H1 (cell line): ENCODE measurements at regions not wholly inside any gene's neighbourhood (a gene's known extent, or its start where the extent isn't known, plus 50 kb on each side); places are given as distances from the start of the nearest gene placed in this dataset.

Experiments used
- BRCA1 ChIP-seq: IDR thresholded peaks from 2 replicates; pipeline ENCODE4 v1.6.1; 2012; ENCODE audit warnings: low read depth, low read length, improper control_type of control experiment
- CBX5 ChIP-seq: fragments of 300-800, 300-1000 bp; sonication (generic); IDR thresholded peaks from 2 replicates; pipeline ENCODE4 v1.7.1; 2016; ENCODE audit warnings: antibody characterized with exemption, low read length, low read depth
- CHD1 ChIP-seq: IDR thresholded peaks from 2 replicates; pipeline ENCODE4 v1.6.1; 2012; ENCODE audit warnings: low read depth, low read length, improper control_type of control experiment
- GABPA ChIP-seq: IDR thresholded peaks from 2 replicates; pipeline ENCODE4 v1.6.1; 2011; ENCODE audit warnings: mild to moderate bottlenecking, low read length, moderate library complexity, borderline replicate concordance; ENCODE audit not compliant: insufficient read depth
- TCF12 ChIP-seq: IDR thresholded peaks from 2 replicates; pipeline ENCODE4 v1.6.1; 2011; ENCODE audit warnings: low read depth, mild to moderate bottlenecking, low read length
- TF ChIP-seq, protein P1 (sequence below): fragments of 300-600 bp; sonication (generic); IDR thresholded peaks from 2 replicates; pipeline ENCODE4 v1.7.1; 2012; ENCODE audit warnings: low read length, moderate library complexity, mild to moderate bottlenecking, inconsistent platforms; ENCODE audit not compliant: insufficient replicate concordance
- TF ChIP-seq, protein P2 (sequence below): IDR thresholded peaks from 2 replicates; pipeline ENCODE4 v1.6.1; 2012; ENCODE audit warnings: low read length, inconsistent platforms
- TF ChIP-seq, protein P3 (sequence below), 3 experiments: IDR thresholded peaks; 1 replicate in 2 of 3; 2 replicates in 1 of 3; pipeline versions ENCODE4 v1.5.1 to v1.6.1; 2011; ENCODE audit warnings: low read length in 3 of 3, mild to moderate bottlenecking in 3 of 3, inconsistent platforms in 2 of 3, low read depth in 1 of 3, moderate library complexity in 1 of 3; ENCODE audit not compliant: insufficient read depth in 1 of 3; ENCODE audit errors: control extremely low read depth in 1 of 3

DNA sequence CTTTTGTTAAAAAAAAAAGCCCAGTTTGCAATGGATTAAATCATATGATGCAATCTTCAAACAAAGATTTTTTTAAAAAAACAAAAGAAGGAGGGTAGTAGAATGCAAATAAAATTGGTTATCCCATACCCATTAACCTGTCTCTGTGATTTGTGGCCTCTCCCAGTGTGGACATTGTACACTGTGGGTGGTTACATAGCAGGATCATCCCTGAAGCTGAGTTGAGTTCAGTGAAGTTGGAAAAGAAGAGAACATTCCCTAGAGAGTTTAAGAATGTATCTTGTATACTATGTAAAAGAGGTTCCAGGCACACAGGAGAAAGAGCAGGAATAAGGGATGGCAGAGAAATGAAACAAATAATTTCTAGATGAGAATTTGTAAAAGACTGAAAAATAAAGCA is 142.4 kb upstream of the SLC16A7 start (continued):
- TF ChIP-seq, protein P1, sequence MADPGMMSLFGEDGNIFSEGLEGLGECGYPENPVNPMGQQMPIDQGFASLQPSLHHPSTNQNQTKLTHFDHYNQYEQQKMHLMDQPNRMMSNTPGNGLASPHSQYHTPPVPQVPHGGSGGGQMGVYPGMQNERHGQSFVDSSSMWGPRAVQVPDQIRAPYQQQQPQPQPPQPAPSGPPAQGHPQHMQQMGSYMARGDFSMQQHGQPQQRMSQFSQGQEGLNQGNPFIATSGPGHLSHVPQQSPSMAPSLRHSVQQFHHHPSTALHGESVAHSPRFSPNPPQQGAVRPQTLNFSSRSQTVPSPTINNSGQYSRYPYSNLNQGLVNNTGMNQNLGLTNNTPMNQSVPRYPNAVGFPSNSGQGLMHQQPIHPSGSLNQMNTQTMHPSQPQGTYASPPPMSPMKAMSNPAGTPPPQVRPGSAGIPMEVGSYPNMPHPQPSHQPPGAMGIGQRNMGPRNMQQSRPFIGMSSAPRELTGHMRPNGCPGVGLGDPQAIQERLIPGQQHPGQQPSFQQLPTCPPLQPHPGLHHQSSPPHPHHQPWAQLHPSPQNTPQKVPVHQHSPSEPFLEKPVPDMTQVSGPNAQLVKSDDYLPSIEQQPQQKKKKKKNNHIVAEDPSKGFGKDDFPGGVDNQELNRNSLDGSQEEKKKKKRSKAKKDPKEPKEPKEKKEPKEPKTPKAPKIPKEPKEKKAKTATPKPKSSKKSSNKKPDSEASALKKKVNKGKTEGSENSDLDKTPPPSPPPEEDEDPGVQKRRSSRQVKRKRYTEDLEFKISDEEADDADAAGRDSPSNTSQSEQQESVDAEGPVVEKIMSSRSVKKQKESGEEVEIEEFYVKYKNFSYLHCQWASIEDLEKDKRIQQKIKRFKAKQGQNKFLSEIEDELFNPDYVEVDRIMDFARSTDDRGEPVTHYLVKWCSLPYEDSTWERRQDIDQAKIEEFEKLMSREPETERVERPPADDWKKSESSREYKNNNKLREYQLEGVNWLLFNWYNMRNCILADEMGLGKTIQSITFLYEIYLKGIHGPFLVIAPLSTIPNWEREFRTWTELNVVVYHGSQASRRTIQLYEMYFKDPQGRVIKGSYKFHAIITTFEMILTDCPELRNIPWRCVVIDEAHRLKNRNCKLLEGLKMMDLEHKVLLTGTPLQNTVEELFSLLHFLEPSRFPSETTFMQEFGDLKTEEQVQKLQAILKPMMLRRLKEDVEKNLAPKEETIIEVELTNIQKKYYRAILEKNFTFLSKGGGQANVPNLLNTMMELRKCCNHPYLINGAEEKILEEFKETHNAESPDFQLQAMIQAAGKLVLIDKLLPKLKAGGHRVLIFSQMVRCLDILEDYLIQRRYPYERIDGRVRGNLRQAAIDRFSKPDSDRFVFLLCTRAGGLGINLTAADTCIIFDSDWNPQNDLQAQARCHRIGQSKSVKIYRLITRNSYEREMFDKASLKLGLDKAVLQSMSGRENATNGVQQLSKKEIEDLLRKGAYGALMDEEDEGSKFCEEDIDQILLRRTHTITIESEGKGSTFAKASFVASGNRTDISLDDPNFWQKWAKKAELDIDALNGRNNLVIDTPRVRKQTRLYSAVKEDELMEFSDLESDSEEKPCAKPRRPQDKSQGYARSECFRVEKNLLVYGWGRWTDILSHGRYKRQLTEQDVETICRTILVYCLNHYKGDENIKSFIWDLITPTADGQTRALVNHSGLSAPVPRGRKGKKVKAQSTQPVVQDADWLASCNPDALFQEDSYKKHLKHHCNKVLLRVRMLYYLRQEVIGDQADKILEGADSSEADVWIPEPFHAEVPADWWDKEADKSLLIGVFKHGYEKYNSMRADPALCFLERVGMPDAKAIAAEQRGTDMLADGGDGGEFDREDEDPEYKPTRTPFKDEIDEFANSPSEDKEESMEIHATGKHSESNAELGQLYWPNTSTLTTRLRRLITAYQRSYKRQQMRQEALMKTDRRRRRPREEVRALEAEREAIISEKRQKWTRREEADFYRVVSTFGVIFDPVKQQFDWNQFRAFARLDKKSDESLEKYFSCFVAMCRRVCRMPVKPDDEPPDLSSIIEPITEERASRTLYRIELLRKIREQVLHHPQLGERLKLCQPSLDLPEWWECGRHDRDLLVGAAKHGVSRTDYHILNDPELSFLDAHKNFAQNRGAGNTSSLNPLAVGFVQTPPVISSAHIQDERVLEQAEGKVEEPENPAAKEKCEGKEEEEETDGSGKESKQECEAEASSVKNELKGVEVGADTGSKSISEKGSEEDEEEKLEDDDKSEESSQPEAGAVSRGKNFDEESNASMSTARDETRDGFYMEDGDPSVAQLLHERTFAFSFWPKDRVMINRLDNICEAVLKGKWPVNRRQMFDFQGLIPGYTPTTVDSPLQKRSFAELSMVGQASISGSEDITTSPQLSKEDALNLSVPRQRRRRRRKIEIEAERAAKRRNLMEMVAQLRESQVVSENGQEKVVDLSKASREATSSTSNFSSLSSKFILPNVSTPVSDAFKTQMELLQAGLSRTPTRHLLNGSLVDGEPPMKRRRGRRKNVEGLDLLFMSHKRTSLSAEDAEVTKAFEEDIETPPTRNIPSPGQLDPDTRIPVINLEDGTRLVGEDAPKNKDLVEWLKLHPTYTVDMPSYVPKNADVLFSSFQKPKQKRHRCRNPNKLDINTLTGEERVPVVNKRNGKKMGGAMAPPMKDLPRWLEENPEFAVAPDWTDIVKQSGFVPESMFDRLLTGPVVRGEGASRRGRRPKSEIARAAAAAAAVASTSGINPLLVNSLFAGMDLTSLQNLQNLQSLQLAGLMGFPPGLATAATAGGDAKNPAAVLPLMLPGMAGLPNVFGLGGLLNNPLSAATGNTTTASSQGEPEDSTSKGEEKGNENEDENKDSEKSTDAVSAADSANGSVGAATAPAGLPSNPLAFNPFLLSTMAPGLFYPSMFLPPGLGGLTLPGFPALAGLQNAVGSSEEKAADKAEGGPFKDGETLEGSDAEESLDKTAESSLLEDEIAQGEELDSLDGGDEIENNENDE = no peak
- TF ChIP-seq, protein P2, sequence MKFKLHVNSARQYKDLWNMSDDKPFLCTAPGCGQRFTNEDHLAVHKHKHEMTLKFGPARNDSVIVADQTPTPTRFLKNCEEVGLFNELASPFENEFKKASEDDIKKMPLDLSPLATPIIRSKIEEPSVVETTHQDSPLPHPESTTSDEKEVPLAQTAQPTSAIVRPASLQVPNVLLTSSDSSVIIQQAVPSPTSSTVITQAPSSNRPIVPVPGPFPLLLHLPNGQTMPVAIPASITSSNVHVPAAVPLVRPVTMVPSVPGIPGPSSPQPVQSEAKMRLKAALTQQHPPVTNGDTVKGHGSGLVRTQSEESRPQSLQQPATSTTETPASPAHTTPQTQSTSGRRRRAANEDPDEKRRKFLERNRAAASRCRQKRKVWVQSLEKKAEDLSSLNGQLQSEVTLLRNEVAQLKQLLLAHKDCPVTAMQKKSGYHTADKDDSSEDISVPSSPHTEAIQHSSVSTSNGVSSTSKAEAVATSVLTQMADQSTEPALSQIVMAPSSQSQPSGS = no peak
- TF ChIP-seq CHD1 (no peak), CBX5 (no peak), GABPA (no peak), TCF12 (no peak), BRCA1 (no peak)
- TF ChIP-seq, protein P3, sequence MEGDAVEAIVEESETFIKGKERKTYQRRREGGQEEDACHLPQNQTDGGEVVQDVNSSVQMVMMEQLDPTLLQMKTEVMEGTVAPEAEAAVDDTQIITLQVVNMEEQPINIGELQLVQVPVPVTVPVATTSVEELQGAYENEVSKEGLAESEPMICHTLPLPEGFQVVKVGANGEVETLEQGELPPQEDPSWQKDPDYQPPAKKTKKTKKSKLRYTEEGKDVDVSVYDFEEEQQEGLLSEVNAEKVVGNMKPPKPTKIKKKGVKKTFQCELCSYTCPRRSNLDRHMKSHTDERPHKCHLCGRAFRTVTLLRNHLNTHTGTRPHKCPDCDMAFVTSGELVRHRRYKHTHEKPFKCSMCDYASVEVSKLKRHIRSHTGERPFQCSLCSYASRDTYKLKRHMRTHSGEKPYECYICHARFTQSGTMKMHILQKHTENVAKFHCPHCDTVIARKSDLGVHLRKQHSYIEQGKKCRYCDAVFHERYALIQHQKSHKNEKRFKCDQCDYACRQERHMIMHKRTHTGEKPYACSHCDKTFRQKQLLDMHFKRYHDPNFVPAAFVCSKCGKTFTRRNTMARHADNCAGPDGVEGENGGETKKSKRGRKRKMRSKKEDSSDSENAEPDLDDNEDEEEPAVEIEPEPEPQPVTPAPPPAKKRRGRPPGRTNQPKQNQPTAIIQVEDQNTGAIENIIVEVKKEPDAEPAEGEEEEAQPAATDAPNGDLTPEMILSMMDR (IDR thresholded peaks at IDR 0.05; ENCODE audit: control extremely low read depth in 1 of 3, insufficient read depth in 1 of 3, low read depth in 1 of 3, low read length in 3 of 3) = no peak
